Ramos (cell line): ENCODE measurements at regions not wholly inside any gene's neighbourhood (a gene's known extent, or its start where the extent isn't known, plus 50 kb on each side); places are given as distances from the start of the nearest gene placed in this dataset.
"Not testable (repeated sequence)": the region's sequence is repeated elsewhere in the genome, so short reads cannot be mapped to it uniquely, and the experiment has no call there.

Experiments used
- in situ Hi-C: fragments of 300-500 bp; cut with MboI; formaldehyde crosslinking; loops from one replicate; pipeline ENCODE4 v1.14.3; 2022; ENCODE audit warnings: low sequenced_read_pairs; ENCODE audit not compliant: unreplicated experiment

- in situ Hi-C loops: no loop called here
These were observed 126.3 kb upstream of the TNRC6C start for GRCh38 chr17:77832180-77832560.

GRCh38 chr17:77833769-77834168, 124.7 kb upstream of the TNRC6C start:
- in situ Hi-C loops: no loop called here

GRCh38 chr17:77834170-77835115, 124.1 kb upstream of the TNRC6C start:
- in situ Hi-C loops: no loop called here

GRCh38 chr17:77836557-77837041, 121.9 kb upstream of the TNRC6C start:
- in situ Hi-C loops: no loop called here

- in situ Hi-C loops: not testable (repeated sequence)
These were observed 121.4 kb upstream of the TNRC6C start for GRCh38 chr17:77837072-77837471.

GRCh38 chr17:77837917-77838316, 120.6 kb upstream of the TNRC6C start:
- in situ Hi-C loops: no loop called here

- in situ Hi-C loops: no loop called here
These were observed 119.5 kb upstream of the TNRC6C start for GRCh38 chr17:77838748-77839697.

GRCh38 chr17:77839698-77840512, 118.6 kb upstream of the TNRC6C start:
- in situ Hi-C loops: no loop called here

GRCh38 chr17:77840513-77841165, 117.9 kb upstream of the TNRC6C start:
- in situ Hi-C loops: no loop called here

GRCh38 chr17:77841742-77842527, 116.6 kb upstream of the TNRC6C start:
- in situ Hi-C loops: no loop called here

GRCh38 chr17:77842528-77843147, 115.9 kb upstream of the TNRC6C start:
- in situ Hi-C loops: no loop called here

GRCh38 chr17:77843255-77843895, 115.1 kb upstream of the TNRC6C start:
- in situ Hi-C loops: not testable (repeated sequence)

GRCh38 chr17:77843896-77844295, 114.6 kb upstream of the TNRC6C start:
- in situ Hi-C loops: no loop called here

GRCh38 chr17:77844681-77845080, 113.8 kb upstream of the TNRC6C start:
- in situ Hi-C loops: no loop called here

- in situ Hi-C loops: no loop called here
These were observed 112.8 kb upstream of the TNRC6C start for GRCh38 chr17:77845541-77846225.

- in situ Hi-C loops: no loop called here
These were observed 111.9 kb upstream of the TNRC6C start for GRCh38 chr17:77846531-77847085.
